Activated B cell treated with CpG ODN at 0.5 μM for 24 hours (primary cell): ENCODE measurements at regions not wholly inside any gene's neighbourhood (a gene's known extent, or its start where the extent isn't known, plus 50 kb on each side); places are given as distances from the start of the nearest gene placed in this dataset.
"Not testable (repeated sequence)": the region's sequence is repeated elsewhere in the genome, so short reads cannot be mapped to it uniquely, and the experiment has no call there.

ENCODE experiments used
- ATAC-seq: fragments of 200-7000 bp; cut with Tn5 transposase; one replicate; pipeline ENCODE4 v1.10.0; 2021; ENCODE audit warnings: low read depth, mild to moderate bottlenecking, moderate library complexity
- CTCF ChIA-PET: fragments of 350-600 bp; sonication (Branson Sonifier 250); formaldehyde crosslinking; loops from one replicate; lab custom pipeline; 2021; ENCODE audit warnings: antibody characterized with exemption; lab: Charles Lee
- POLR2A ChIA-PET: fragments of 350-600 bp; sonication (Branson Sonifier 250); formaldehyde crosslinking; loops from one replicate; lab custom pipeline; 2021; ENCODE audit warnings: antibody characterized with exemption; lab: Charles Lee
- DNase-seq: peaks from one replicate; pipeline ENCODE4 v3.0.0; 2022
- H3K27ac Mint-ChIP-seq: one replicate; pipeline ENCODE4 v1.8.0; 2020; ENCODE audit warnings: mixed read lengths
- H3K27me3 Mint-ChIP-seq: one replicate; pipeline ENCODE4 v1.8.0; 2021; ENCODE audit warnings: mixed read lengths
- H3K36me3 Mint-ChIP-seq: one replicate; pipeline ENCODE4 v1.8.0; 2021; ENCODE audit warnings: low read depth, mixed read lengths
- H3K4me1 Mint-ChIP-seq: one replicate; pipeline ENCODE4 v1.8.0; 2021; ENCODE audit warnings: mixed read lengths
- H3K4me3 Mint-ChIP-seq: one replicate; pipeline ENCODE4 v1.8.0; 2020; ENCODE audit warnings: mild to moderate bottlenecking, mixed read lengths
- H3K9me3 Mint-ChIP-seq: one replicate; pipeline ENCODE4 v1.8.0; 2020; ENCODE audit warnings: mixed read lengths
- intact Hi-C: fragments of 100-400 bp; cut with micrococcal nuclease; formaldehyde crosslinking; loops from one replicate; pipeline ENCODE4 v1.15.1; 2024
- TF ChIP-seq, protein P1 (sequence below): fragments of 200-600 bp; IDR thresholded peaks from one replicate; pipeline ENCODE4 v1.8.0; 2022; ENCODE audit warnings: antibody characterized with exemption, mild to moderate bottlenecking

- CTCF ChIA-PET = not testable (repeated sequence)
These were observed 93.2 kb upstream of the RPH3AL start, which contains the start of gene RFLNB for GRCh38 chr17:445839-446238. RFLNB (minus strand) TSS chr17:445939.

GRCh38 chr17:444879-445454, 92.4 kb upstream of the RPH3AL start:
- Mint-ChIP-seq H3K27ac (no peak overlapping the region), H3K36me3 (no peaks in the 10 kb centered on the region), H3K4me1 (no peaks in the 10 kb centered on the region), H3K4me3 (no peak overlapping the region), H3K27me3 (peaks cover 6% of the 10 kb centered on the region), H3K9me3 (no peaks in the 10 kb centered on the region)
- DNase-seq (no peak), ATAC-seq (no peak)
- CTCF ChIA-PET = no interaction called here
- POLR2A ChIA-PET = interaction anchor here (0.9 kb wide), 1 partner anchor 45 kb away, joined by 3 read pairs; no protein-coding TSS in a partner anchor
- intact Hi-C loops = no loop called here
- TF ChIP-seq, protein P1, sequence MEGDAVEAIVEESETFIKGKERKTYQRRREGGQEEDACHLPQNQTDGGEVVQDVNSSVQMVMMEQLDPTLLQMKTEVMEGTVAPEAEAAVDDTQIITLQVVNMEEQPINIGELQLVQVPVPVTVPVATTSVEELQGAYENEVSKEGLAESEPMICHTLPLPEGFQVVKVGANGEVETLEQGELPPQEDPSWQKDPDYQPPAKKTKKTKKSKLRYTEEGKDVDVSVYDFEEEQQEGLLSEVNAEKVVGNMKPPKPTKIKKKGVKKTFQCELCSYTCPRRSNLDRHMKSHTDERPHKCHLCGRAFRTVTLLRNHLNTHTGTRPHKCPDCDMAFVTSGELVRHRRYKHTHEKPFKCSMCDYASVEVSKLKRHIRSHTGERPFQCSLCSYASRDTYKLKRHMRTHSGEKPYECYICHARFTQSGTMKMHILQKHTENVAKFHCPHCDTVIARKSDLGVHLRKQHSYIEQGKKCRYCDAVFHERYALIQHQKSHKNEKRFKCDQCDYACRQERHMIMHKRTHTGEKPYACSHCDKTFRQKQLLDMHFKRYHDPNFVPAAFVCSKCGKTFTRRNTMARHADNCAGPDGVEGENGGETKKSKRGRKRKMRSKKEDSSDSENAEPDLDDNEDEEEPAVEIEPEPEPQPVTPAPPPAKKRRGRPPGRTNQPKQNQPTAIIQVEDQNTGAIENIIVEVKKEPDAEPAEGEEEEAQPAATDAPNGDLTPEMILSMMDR = no peak

More at GRCh38 chr17:445839-446238, 93.2 kb upstream of the RPH3AL start, which contains the start of gene RFLNB:
- intact Hi-C loops, H3K9me3 Mint-ChIP-seq, H3K36me3 Mint-ChIP-seq, ATAC-seq, H3K27me3 Mint-ChIP-seq, H3K27ac Mint-ChIP-seq, H3K4me1 Mint-ChIP-seq, DNase-seq, H3K4me3 Mint-ChIP-seq: not testable (repeated sequence)
- POLR2A ChIA-PET = interaction anchor here (0.9 kb wide), 1 partner anchor 44 kb away, joined by 3 read pairs; no protein-coding TSS in a partner anchor

DNA sequence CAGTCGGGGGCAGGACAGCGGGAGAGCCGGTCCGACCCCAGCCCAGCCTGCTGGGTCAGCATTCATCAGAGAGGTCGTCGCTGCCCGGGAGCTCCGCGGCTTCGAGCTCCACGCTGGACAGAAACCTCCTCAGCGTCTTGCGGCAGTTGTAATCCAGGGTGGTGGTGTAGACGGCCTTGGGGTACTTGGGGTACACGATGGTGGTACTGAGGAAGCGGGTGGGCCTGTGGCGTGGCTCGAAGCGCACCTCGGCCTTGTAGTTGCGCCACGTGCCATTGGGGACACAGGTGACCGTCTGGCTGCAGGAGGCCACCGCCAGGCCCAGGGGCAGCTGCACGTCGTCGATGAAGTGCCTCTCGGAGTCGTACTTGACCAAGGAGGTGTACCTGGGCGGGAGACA, 90.5 kb upstream of the RPH3AL start:
- H3K4me1 Mint-ChIP-seq = no peaks in the 10 kb centered on the region
- ATAC-seq (no peak), DNase-seq (no peak)
- TF ChIP-seq, protein P1 = no peak
- H3K27ac Mint-ChIP-seq = no peak overlapping the region
- ChIA-PET POLR2A (interaction anchor here (0.6 kb wide), 1 partner anchor 528 kb away, joined by 3 read pairs; no protein-coding TSS in a partner anchor), CTCF (no interaction called here)
- no peaks in the 10 kb centered on the region for H3K36me3 Mint-ChIP-seq
- no peak overlapping the region for H3K4me3 Mint-ChIP-seq
- intact Hi-C loops = no loop called here
- peaks cover 6% of the 10 kb centered on the region for H3K27me3 Mint-ChIP-seq
- H3K9me3 Mint-ChIP-seq = no peaks in the 10 kb centered on the region

DNA sequence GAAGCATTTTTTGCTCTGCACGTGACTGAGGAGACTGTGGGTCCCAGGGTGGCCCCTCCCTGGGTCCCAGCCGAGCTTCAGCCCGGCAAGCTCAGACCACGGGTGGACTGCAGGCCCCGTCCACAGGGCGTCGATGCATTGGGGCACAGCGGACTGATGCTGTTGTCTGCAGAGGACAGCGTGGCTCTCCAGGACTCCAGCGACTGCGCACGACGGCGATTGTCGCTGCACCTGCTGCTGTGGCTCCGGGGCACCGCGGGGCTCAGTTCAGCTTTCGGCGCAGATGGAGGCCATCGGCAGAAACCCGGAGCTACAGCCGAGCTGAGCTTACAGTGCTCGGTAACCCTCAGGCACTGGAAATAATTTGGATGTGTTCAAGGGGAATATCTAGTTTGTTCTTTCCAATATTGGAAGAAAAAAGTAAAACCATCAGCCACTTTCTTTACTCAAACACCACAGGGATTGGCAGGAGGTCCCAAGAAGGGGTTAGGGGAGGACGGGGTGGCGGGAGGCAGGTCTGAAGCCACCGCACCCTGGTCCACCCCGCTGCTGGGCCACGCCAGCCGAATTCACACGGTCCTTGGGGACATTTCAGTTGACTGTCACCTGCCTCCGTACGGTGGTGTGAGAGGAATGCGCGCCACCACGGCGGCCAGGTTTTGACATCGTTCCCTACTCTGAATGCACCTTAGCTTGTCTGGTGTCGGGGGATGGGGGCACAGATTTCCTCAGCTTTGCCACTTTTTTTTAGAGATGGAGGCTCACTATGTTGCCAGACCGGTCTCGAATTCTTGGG, 88.7 kb upstream of the RPH3AL start:
- Mint-ChIP-seq H3K27me3 (peaks cover 6% of the 10 kb centered on the region), H3K9me3 (no peaks in the 10 kb centered on the region), H3K27ac (no peak overlapping the region), H3K4me3 (no peak overlapping the region), H3K4me1 (no peaks in the 10 kb centered on the region), H3K36me3 (no peaks in the 10 kb centered on the region)
- intact Hi-C loops = no loop called here
- TF ChIP-seq, protein P1 = no peak
- no peak for DNase-seq
- POLR2A ChIA-PET = interaction anchor here (0.7 kb wide), 1 partner anchor 71 kb away, joined by 3 read pairs; no protein-coding TSS in a partner anchor
- ATAC-seq = no peak
- CTCF ChIA-PET = no interaction called here

DNA sequence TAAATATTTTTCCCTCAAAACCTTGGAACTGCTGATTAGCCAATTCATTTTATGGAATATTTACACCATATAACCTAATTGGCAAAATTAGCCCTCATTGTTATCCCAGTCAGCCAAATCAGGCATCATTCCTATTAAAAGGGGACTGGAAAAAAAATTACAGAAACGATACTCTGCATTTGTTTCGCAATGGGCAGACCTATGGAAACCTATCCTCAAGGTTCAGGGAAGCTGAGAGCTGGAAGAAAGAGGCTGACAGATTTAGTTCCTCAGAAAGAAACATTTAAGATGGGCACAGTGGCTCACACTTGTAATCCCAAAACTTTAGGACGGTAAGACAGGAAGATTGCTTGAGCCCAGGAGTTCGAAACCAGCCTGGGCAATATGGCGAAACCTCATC, 85.6 kb upstream of the RPH3AL start:
- no peaks in the 10 kb centered on the region for H3K4me1 Mint-ChIP-seq
- TF ChIP-seq, protein P1 = no peak
- no peaks in the 10 kb centered on the region for H3K36me3 Mint-ChIP-seq
- no peak overlapping the region for H3K4me3 Mint-ChIP-seq
- ChIA-PET POLR2A (no interaction called here), CTCF (no interaction called here)
- intact Hi-C loops = no loop called here
- no peak overlapping the region for H3K27ac Mint-ChIP-seq
- ATAC-seq = no peak
- no peak for DNase-seq
- H3K9me3 Mint-ChIP-seq = peaks cover 6% of the 10 kb centered on the region
- peaks cover 10% of the 10 kb centered on the region for H3K27me3 Mint-ChIP-seq
